DOHH2 (cell line): ENCODE measurements at regions not wholly inside any gene's neighbourhood (a gene's known extent, or its start where the extent isn't known, plus 50 kb on each side); places are given as distances from the start of the nearest gene placed in this dataset.

ENCODE experiments used
- CTCF ChIP-seq: fragments of 200-600 bp; sonication (generic); IDR thresholded peaks from one replicate; pipeline ENCODE4 v1.5.1; 2014; ENCODE audit warnings: antibody characterized with exemption, mild to moderate bottlenecking, low read depth, low read length; ENCODE audit not compliant: poor library complexity, severe bottlenecking
- EZH2phosphoT487 ChIP-seq: fragments of 200-600 bp; sonication (generic); IDR thresholded peaks from 2 replicates; pipeline ENCODE4 v1.6.1; 2017; ENCODE audit warnings: borderline replicate concordance, mild to moderate bottlenecking, antibody characterized with exemption, low read length, moderate library complexity, mixed read lengths

GRCh38 chr12:19003987-19004619 lies 125.4 kb upstream of the PLEKHA5 start:
- TF ChIP-seq CTCF (no peak), EZH2phosphoT487 (no peak)
